Right atrium auricular region (tissue), 2 donors: ENCODE measurements at regions not wholly inside any gene's neighbourhood (a gene's known extent, or its start where the extent isn't known, plus 50 kb on each side); places are given as distances from the start of the nearest gene placed in this dataset.

ENCODE experiments used
- DNase-seq: peaks from one replicate; pipeline ENCODE4 v3.0.0-alpha.2; 2019; ENCODE audit warnings: low spot score
- H3K27ac ChIP-seq, 2 donors: fragments of 200-600 bp; sonication (generic); 1 replicate in 1 of 2; 2 replicates in 1 of 2; pipeline ENCODE4 v1.5.1; 2016 to 2019
- H3K27me3 ChIP-seq, 2 donors: fragments of 200-600 bp; sonication (generic); one replicate each; pipeline versions ENCODE4 v1.5.1 to v1.6.0; 2017 to 2019
- H3K36me3 ChIP-seq: fragments of 200-600 bp; sonication (generic); one replicate; pipeline ENCODE4 v1.5.1; 2016
- H3K4me1 ChIP-seq, 2 donors: fragments of 200-600 bp; sonication (generic); one replicate each; pipeline versions ENCODE4 v1.5.1 to v1.6.0; 2017 to 2019
- H3K4me3 ChIP-seq, 2 donors: fragments of 200-600 bp; sonication (generic); 1 replicate in 1 of 2; 2 replicates in 1 of 2; pipeline ENCODE4 v1.5.1; 2017 to 2019; ENCODE audit warnings: mild to moderate bottlenecking in 1 of 2, moderate library complexity in 1 of 2
- H3K9me3 ChIP-seq, 2 donors: fragments of 200-600 bp; sonication (generic); one replicate each; pipeline ENCODE4 v1.5.1; 2019
- CTCF ChIP-seq, 2 donors: fragments of 200-600 bp; sonication (generic); IDR thresholded peaks; one replicate each; pipeline ENCODE4 v1.5.1; 2019; ENCODE audit warnings: antibody characterized with exemption in 2 of 2

- H3K4me1 ChIP-seq, result peaks cover 0 to 6% of the 10 kb centered on the region in 2 donors
- H3K4me3 ChIP-seq, result no peak overlapping the region
- no peaks in the 10 kb centered on the region for H3K36me3 ChIP-seq
- no peak overlapping the region for H3K27ac ChIP-seq
- no peak for TF ChIP-seq CTCF (IDR thresholded peaks at IDR 0.05)
- no peaks in the 10 kb centered on the region for H3K9me3 ChIP-seq
- H3K27me3 ChIP-seq, result no peaks in the 10 kb centered on the region
- no peak for DNase-seq
Observed at GRCh38 chrX:20529301-20529700, 262.6 kb upstream of the RPS6KA3 start.

- TF ChIP-seq CTCF (IDR thresholded peaks at IDR 0.05), result peak; percentile 42 to 74
- no peaks in the 10 kb centered on the region for H3K27me3 ChIP-seq
- no peaks in the 10 kb centered on the region for H3K9me3 ChIP-seq
- H3K4me1 ChIP-seq, result peaks cover 0 to 6% of the 10 kb centered on the region in 2 donors
- H3K27ac ChIP-seq, result no peak overlapping the region
- H3K4me3 ChIP-seq, result no peak overlapping the region
- no peak for DNase-seq
- no peaks in the 10 kb centered on the region for H3K36me3 ChIP-seq
Observed at GRCh38 chrX:20527558-20528011, 260.9 kb upstream of the RPS6KA3 start.

- H3K4me1 ChIP-seq, result peaks cover 0 to 6% of the 10 kb centered on the region in 2 donors
- H3K9me3 ChIP-seq, result no peaks in the 10 kb centered on the region
- H3K27me3 ChIP-seq, result no peaks in the 10 kb centered on the region
- no peak overlapping the region for H3K27ac ChIP-seq
- no peaks in the 10 kb centered on the region for H3K36me3 ChIP-seq
- DNase-seq, result no peak
- TF ChIP-seq CTCF (IDR thresholded peaks at IDR 0.05), result no peak
- H3K4me3 ChIP-seq, result no peak overlapping the region
Observed at GRCh38 chrX:20527041-20527440, 260.3 kb upstream of the RPS6KA3 start.

- Histone ChIP-seq H3K36me3 (no peaks in the 10 kb centered on the region), H3K4me3 (no peak overlapping the region), H3K4me1 (no peaks in the 10 kb centered on the region), H3K27me3 (no peaks in the 10 kb centered on the region), H3K27ac (no peak overlapping the region), H3K9me3 (no peaks in the 10 kb centered on the region)
- no peak for DNase-seq
- no peak for TF ChIP-seq CTCF (IDR thresholded peaks at IDR 0.05)
Observed at GRCh38 chrX:20523626-20524312, 257.1 kb upstream of the RPS6KA3 start.

GRCh38 chrX:20522420-20522819, 255.7 kb upstream of the RPS6KA3 start:
- H3K36me3 ChIP-seq, result no peaks in the 10 kb centered on the region
- H3K27me3 ChIP-seq, result no peaks in the 10 kb centered on the region
- H3K4me3 ChIP-seq, result no peak overlapping the region
- H3K9me3 ChIP-seq, result no peaks in the 10 kb centered on the region
- no peaks in the 10 kb centered on the region for H3K4me1 ChIP-seq
- no peak for DNase-seq
- no peak for TF ChIP-seq CTCF (IDR thresholded peaks at IDR 0.05)
- H3K27ac ChIP-seq, result no peak overlapping the region

GRCh38 chrX:20521222-20521621, 254.5 kb upstream of the RPS6KA3 start:
- no peak overlapping the region for H3K27ac ChIP-seq
- no peak for TF ChIP-seq CTCF (IDR thresholded peaks at IDR 0.05)
- H3K27me3 ChIP-seq, result no peaks in the 10 kb centered on the region
- no peak overlapping the region for H3K4me3 ChIP-seq
- no peaks in the 10 kb centered on the region for H3K9me3 ChIP-seq
- DNase-seq, result no peak
- no peaks in the 10 kb centered on the region for H3K36me3 ChIP-seq
- H3K4me1 ChIP-seq, result no peaks in the 10 kb centered on the region
